Esophagus muscularis mucosa (tissue), 2 donors: ENCODE measurements at regions not wholly inside any gene's neighbourhood (a gene's known extent, or its start where the extent isn't known, plus 50 kb on each side); places are given as distances from the start of the nearest gene placed in this dataset.

Source experiments
- POLR2A ChIP-seq: fragments of 450-650 bp; IDR thresholded peaks from one replicate; pipeline ENCODE4 v1.6.1; 2017; ENCODE audit warnings: antibody characterized with exemption, moderate library complexity, mild to moderate bottlenecking, low read depth
- POLR2AphosphoS5 ChIP-seq, 2 donors: sonication (generic); formaldehyde crosslinking; IDR thresholded peaks; one replicate each; pipeline ENCODE4 v1.6.1; 2017; ENCODE audit warnings: antibody characterized with exemption in 2 of 2

DNA sequence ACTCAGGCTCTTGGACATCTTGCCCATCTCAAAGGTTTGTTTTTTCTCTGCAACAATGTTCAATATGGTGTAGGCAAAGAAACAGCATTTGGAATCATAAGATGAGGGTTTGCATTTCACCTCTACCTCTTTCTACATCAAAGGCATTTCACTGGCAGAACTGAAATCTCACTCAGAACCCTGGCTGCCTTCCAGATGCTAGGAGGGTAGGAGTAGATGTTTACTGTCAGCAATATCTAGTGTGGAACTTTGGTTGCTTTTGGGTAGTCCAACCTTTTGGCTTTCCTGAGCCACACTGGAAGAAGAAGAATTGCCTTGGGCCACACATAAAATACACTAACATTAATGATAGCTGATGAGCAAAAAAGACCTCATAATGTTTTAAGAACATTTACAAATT lies 297.0 kb upstream of the KLF3 start:
- TF ChIP-seq POLR2AphosphoS5 (IDR thresholded peaks at IDR 0.05) (no peak), POLR2A (no peak)
